ENCODE measurements at regions not wholly inside any gene's neighbourhood (a gene's known extent, or its start where the extent isn't known, plus 50 kb on each side); places are given as distances from the start of the nearest gene placed in this dataset.
"Not testable (repeated sequence)": the region's sequence is repeated elsewhere in the genome, so short reads cannot be mapped to it uniquely, and the experiment has no call there.

- TF ChIP-seq, protein P1, sequence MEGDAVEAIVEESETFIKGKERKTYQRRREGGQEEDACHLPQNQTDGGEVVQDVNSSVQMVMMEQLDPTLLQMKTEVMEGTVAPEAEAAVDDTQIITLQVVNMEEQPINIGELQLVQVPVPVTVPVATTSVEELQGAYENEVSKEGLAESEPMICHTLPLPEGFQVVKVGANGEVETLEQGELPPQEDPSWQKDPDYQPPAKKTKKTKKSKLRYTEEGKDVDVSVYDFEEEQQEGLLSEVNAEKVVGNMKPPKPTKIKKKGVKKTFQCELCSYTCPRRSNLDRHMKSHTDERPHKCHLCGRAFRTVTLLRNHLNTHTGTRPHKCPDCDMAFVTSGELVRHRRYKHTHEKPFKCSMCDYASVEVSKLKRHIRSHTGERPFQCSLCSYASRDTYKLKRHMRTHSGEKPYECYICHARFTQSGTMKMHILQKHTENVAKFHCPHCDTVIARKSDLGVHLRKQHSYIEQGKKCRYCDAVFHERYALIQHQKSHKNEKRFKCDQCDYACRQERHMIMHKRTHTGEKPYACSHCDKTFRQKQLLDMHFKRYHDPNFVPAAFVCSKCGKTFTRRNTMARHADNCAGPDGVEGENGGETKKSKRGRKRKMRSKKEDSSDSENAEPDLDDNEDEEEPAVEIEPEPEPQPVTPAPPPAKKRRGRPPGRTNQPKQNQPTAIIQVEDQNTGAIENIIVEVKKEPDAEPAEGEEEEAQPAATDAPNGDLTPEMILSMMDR (IDR thresholded peaks at IDR 0.05) = not testable (repeated sequence)
- TF ChIP-seq POLR2A (IDR thresholded peaks at IDR 0.05) = not testable (repeated sequence)
Measured at GRCh38 chr12:9421520-9422086, 186.1 kb downstream of the KLRB1 start.
